Lower leg skin (tissue), 3 donors: ENCODE measurements at regions not wholly inside any gene's neighbourhood (a gene's known extent, or its start where the extent isn't known, plus 50 kb on each side); places are given as distances from the start of the nearest gene placed in this dataset.

Experiments
- POLR2A ChIP-seq, 2 donors: fragments of 450-650 bp; IDR thresholded peaks; one replicate each; pipeline ENCODE4 v1.6.1; 2016 to 2017; ENCODE audit warnings: antibody characterized with exemption in 2 of 2, mild to moderate bottlenecking in 1 of 2, moderate library complexity in 1 of 2
- TF ChIP-seq, protein P1 (sequence below), 3 donors: fragments of 450-650 bp; IDR thresholded peaks; one replicate each; pipeline ENCODE4 v1.5.1; 2016; ENCODE audit warnings: antibody characterized with exemption in 3 of 3, mild to moderate bottlenecking in 3 of 3, moderate library complexity in 2 of 3

DNA sequence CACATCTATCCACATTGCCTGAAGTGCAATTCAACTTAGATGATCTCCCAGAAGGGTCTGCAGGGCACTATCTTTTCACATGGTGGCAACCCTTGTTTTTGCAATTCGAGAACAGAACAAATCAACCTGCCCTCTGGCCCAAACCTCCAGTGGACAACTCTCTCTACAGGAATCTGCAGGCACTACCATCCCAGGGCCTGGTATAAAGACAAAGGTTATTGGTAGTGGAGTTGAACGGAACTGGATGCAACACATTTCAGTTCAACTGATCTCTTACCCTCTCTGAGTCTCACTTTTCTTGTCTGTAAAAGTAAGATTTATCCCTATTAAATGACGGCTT lies 153.2 kb upstream of the EGFLAM start:
- TF ChIP-seq, protein P1, sequence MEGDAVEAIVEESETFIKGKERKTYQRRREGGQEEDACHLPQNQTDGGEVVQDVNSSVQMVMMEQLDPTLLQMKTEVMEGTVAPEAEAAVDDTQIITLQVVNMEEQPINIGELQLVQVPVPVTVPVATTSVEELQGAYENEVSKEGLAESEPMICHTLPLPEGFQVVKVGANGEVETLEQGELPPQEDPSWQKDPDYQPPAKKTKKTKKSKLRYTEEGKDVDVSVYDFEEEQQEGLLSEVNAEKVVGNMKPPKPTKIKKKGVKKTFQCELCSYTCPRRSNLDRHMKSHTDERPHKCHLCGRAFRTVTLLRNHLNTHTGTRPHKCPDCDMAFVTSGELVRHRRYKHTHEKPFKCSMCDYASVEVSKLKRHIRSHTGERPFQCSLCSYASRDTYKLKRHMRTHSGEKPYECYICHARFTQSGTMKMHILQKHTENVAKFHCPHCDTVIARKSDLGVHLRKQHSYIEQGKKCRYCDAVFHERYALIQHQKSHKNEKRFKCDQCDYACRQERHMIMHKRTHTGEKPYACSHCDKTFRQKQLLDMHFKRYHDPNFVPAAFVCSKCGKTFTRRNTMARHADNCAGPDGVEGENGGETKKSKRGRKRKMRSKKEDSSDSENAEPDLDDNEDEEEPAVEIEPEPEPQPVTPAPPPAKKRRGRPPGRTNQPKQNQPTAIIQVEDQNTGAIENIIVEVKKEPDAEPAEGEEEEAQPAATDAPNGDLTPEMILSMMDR (IDR thresholded peaks at IDR 0.05), result no peak
- TF ChIP-seq POLR2A (IDR thresholded peaks at IDR 0.05), result no peak
